Peyer's patch (tissue), 4 donors: ENCODE measurements at regions not wholly inside any gene's neighbourhood (a gene's known extent, or its start where the extent isn't known, plus 50 kb on each side); places are given as distances from the start of the nearest gene placed in this dataset.

Experiments
- DNase-seq, 3 donors: peaks; one replicate each; pipeline ENCODE4 v3.0.0-alpha.2; 2017 to 2019
- H3K27ac ChIP-seq, 4 donors: fragments of 200-600 bp; sonication (generic); one replicate each; pipeline ENCODE4 v1.5.1; 2016 to 2019
- H3K27me3 ChIP-seq, 2 donors: fragments of 200-600 bp; sonication (generic); one replicate each; pipeline ENCODE4 v1.5.1; 2019
- H3K36me3 ChIP-seq, 3 donors: fragments of 200-600 bp; sonication (generic); one replicate each; pipeline ENCODE4 v1.5.1; 2016 to 2019
- H3K4me1 ChIP-seq, 4 donors: fragments of 200-600 bp; sonication (generic); one replicate each; pipeline ENCODE4 v1.5.1; 2016 to 2019
- H3K4me3 ChIP-seq, 4 donors: fragments of 200-600 bp; sonication (generic); 1 replicate in 3 of 4; 2 replicates in 1 of 4; pipeline ENCODE4 v1.5.1; 2016 to 2019; ENCODE audit warnings: mild to moderate bottlenecking in 1 of 4
- H3K9me3 ChIP-seq, 4 donors: fragments of 200-600 bp; sonication (generic); one replicate each; pipeline ENCODE4 v1.5.1; 2016 to 2019; ENCODE audit warnings: mild to moderate bottlenecking in 1 of 4
- POLR2A ChIP-seq, 2 donors: fragments of 450-650 bp; IDR thresholded peaks; one replicate each; pipeline ENCODE4 v1.5.1; 2017; ENCODE audit warnings: antibody characterized with exemption in 2 of 2, mild to moderate bottlenecking in 2 of 2, moderate library complexity in 2 of 2
- TF ChIP-seq, protein P1 (sequence below), 6 experiments: fragments of 450-650 bp in 4 of 6; fragments of 200-600 bp in 2 of 6; sonication (generic) in 1 of 6; IDR thresholded peaks; one replicate each; pipeline ENCODE4 v1.5.1; 2017 to 2019; ENCODE audit warnings: antibody characterized with exemption in 6 of 6, mild to moderate bottlenecking in 3 of 6, moderate library complexity in 1 of 6

DNA sequence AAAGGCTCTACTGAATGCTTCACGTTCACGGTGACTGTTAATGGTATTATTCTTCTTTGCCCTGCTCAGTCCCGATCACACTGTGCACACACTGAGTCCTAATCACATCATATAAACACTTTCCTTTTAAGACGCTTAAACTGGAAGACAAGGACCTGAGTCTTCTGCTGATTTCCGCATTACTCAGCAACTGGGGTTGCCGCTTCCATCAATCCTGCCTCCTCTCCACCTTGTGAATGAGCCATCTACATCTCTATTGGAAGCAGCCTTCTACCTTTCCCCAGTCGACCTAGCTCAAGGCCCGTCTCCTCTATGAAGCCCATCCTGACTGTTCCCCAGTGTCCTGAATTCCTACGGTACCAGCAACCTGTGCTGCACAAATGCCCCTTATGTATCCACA lies 104.7 kb downstream of the NCOR2 start:
- Histone ChIP-seq H3K27me3 (no peaks in the 10 kb centered on the region), H3K4me3 (no peak overlapping the region), H3K9me3 (no peaks in the 10 kb centered on the region), H3K36me3 (peaks cover 0 to 54% (median 0%) of the 10 kb centered on the region in 3 donors), H3K4me1 (peaks cover 0 to 20% (median 17%) of the 10 kb centered on the region in 4 donors), H3K27ac (no peak overlapping the region)
- no peak for DNase-seq
- TF ChIP-seq, protein P1, sequence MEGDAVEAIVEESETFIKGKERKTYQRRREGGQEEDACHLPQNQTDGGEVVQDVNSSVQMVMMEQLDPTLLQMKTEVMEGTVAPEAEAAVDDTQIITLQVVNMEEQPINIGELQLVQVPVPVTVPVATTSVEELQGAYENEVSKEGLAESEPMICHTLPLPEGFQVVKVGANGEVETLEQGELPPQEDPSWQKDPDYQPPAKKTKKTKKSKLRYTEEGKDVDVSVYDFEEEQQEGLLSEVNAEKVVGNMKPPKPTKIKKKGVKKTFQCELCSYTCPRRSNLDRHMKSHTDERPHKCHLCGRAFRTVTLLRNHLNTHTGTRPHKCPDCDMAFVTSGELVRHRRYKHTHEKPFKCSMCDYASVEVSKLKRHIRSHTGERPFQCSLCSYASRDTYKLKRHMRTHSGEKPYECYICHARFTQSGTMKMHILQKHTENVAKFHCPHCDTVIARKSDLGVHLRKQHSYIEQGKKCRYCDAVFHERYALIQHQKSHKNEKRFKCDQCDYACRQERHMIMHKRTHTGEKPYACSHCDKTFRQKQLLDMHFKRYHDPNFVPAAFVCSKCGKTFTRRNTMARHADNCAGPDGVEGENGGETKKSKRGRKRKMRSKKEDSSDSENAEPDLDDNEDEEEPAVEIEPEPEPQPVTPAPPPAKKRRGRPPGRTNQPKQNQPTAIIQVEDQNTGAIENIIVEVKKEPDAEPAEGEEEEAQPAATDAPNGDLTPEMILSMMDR (IDR thresholded peaks at IDR 0.05) = no peak
- no peak for TF ChIP-seq POLR2A (IDR thresholded peaks at IDR 0.05)

DNA sequence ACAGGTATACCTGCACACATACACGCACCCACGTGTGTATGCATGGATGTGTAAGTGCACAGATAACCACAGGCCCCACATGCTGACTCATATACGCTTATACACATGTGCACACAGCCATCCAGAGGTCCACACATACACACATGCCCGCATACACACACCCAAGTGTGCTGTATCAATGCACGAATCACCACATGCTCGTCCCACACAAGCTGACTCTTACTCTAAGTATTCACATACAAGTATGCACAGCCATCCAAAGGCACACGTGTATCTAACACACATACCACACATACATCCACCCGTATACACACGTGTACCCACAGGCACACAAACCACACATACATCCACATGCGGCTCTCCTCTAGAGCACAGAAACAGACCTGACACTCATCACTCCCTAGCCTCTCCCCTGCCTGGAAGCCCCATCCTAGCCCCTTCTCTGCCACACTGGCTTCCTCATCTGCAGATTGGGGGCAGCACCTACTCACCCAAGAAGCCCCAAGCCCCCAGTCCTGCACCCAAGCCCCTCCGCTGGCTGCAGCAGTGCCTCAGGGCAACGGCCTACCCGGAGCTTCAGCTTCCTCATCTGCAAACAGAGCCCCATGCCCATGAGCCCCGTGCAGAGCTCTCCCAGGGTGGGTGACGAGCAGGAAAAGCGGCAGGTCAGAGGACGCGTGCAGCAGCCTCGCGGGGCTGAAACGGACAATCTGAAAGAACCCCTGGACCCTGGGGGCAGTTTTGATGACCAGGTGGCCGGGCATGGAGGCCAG lies 105.4 kb downstream of the NCOR2 start:
- Histone ChIP-seq H3K4me3 (no peak overlapping the region), H3K27ac (no peak overlapping the region), H3K36me3 (peaks cover 0 to 54% (median 0%) of the 10 kb centered on the region in 3 donors), H3K9me3 (no peaks in the 10 kb centered on the region), H3K27me3 (no peaks in the 10 kb centered on the region), H3K4me1 (peaks cover 0 to 25% (median 22%) of the 10 kb centered on the region in 4 donors)
- DNase-seq = no peak
- no peak for TF ChIP-seq POLR2A (IDR thresholded peaks at IDR 0.05)
- TF ChIP-seq, protein P1 (IDR thresholded peaks at IDR 0.05) = no peak

DNA sequence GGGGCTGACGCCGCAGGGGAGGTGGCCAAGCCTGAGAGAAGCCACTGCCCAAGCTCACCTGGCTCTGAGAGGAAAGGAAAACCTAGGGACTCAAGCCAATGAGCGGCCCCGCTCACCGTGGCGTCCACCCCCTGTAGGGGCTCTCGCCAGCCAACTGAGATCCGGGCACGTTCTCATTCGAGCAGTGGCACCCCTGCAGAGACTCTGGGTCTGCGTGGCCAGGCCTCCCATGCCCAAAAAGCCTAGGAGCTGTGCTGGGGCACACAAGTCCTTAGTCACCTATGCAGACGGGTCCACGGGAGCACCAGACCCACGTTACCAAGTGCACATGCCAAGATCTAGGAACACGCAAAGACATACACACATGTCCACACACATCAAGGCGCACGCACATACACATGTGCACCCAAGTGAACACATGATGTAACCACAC lies 106.2 kb downstream of the NCOR2 start:
- no peak for DNase-seq
- Histone ChIP-seq H3K4me3 (no peak overlapping the region), H3K4me1 (peaks cover 0 to 28% (median 17%) of the 10 kb centered on the region in 4 donors), H3K9me3 (no peaks in the 10 kb centered on the region), H3K27me3 (no peaks in the 10 kb centered on the region), H3K36me3 (peaks cover 0 to 51% (median 0%) of the 10 kb centered on the region in 3 donors), H3K27ac (no peak overlapping the region)
- TF ChIP-seq POLR2A (IDR thresholded peaks at IDR 0.05) = no peak

DNA sequence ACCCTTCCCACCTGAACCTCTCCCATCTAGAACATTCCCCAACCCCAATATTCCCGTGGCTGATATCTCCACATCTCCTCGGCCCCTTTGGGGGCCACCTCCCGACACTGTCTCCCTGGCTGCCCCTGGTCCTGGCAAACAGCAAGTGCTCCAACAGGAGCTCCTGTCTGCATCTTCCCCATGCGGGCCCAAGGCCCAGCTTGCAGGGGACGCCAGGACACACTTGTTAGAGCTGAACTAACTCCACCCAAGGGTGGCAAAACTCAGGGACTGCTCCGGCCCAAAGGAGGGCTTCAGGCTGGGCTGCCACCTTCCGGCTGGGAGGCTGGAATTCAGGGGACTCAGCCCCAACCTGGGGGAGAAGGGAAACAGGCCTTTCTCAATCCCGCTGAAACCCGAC lies 106.6 kb downstream of the NCOR2 start:
- DNase-seq = no peak
- Histone ChIP-seq H3K36me3 (peaks cover 0 to 50% (median 0%) of the 10 kb centered on the region in 3 donors), H3K4me1 (peaks cover 0 to 33% (median 15%) of the 10 kb centered on the region in 4 donors), H3K4me3 (no peak overlapping the region), H3K9me3 (no peaks in the 10 kb centered on the region), H3K27ac (no peak overlapping the region), H3K27me3 (no peaks in the 10 kb centered on the region)
- no peak for TF ChIP-seq POLR2A (IDR thresholded peaks at IDR 0.05)
- TF ChIP-seq, protein P1 (IDR thresholded peaks at IDR 0.05) = no peak

DNA sequence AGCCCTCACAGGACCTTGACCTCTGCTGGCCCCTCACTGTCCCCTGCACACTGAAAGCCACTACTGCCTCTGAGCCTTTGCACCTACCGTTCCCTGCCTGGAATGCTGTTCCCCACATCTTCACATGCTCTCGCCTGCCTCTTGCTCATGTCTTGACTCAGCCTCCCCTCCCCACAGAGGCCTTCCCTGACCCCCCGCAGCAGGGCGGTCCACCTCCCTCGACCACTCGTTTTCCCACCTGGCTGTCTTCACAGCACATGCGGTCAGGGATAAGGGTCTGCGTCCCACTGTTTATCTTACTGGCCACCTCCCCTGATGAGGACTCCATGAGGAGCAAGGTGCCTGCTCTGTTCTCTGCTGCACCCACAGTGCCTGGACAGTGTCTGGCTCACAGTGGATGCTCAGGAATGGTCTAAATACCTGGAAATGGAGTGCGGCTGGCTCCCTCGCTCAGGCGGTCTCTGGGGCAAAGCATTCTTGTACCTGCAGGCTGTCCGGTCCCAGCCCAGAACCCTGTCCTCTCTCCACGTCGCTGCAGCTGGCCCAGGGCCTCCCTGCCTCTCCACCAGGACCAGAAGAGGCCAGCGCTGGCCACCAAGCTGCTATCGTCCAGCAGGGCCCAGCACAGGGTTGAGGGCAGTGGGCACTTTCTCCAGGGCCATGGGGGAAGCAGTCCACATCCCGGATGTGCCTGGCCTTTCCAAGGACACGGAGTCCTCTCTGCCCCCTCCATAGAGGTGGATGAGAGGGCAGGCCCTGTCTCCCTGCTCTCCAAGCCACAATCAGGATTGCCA lies 107.4 kb downstream of the NCOR2 start:
- Histone ChIP-seq H3K4me1 (peaks cover 0 to 41% (median 13%) of the 10 kb centered on the region in 4 donors), H3K27me3 (no peaks in the 10 kb centered on the region), H3K27ac (no peak overlapping the region), H3K4me3 (no peak overlapping the region), H3K9me3 (no peaks in the 10 kb centered on the region), H3K36me3 (peaks cover 0 to 46% (median 0%) of the 10 kb centered on the region in 3 donors)
- no peak for DNase-seq
- no peak for TF ChIP-seq POLR2A (IDR thresholded peaks at IDR 0.05)
- TF ChIP-seq, protein P1 (IDR thresholded peaks at IDR 0.05) = no peak
